Mucosa of descending colon (tissue), 3 donors: ENCODE measurements at regions not wholly inside any gene's neighbourhood (a gene's known extent, or its start where the extent isn't known, plus 50 kb on each side); places are given as distances from the start of the nearest gene placed in this dataset.

Experiments used
- ATAC-seq: fragments of 200-7000 bp; cut with Tn5 transposase; one replicate; pipeline ENCODE4 v1.9.1; 2020; ENCODE audit warnings: mild to moderate bottlenecking, moderate library complexity
- DNase-seq, 3 donors: peaks; one replicate each; pipeline ENCODE4 v3.0.0-alpha.2; 2020
- H3K36me3 ChIP-seq: fragments of 200-600 bp; one replicate; pipeline ENCODE4 v1.8.0; 2021; ENCODE audit warnings: low read depth, mild to moderate bottlenecking
- H3K4me1 ChIP-seq: fragments of 200-600 bp; one replicate; pipeline ENCODE4 v1.8.0; 2021; ENCODE audit warnings: low read depth, mild to moderate bottlenecking
- H3K4me3 ChIP-seq: fragments of 200-600 bp; one replicate; pipeline ENCODE4 v1.8.0; 2021; ENCODE audit warnings: mild to moderate bottlenecking
- H3K9me3 ChIP-seq: fragments of 200-600 bp; one replicate; pipeline ENCODE4 v1.8.0; 2021; ENCODE audit warnings: mild to moderate bottlenecking
- intact Hi-C, 2 donors: fragments of 100-400 bp; cut with DNase I in 1 of 2; cut with micrococcal nuclease in 1 of 2; formaldehyde crosslinking; loops; one replicate each; pipeline versions ENCODE4 v1.11.0 to v1.11.1; 2022; cut with DNase I, micrococcal nuclease
- TF ChIP-seq, protein P1 (sequence below): fragments of 200-600 bp; IDR thresholded peaks from one replicate; pipeline ENCODE4 v1.8.0; 2022; ENCODE audit warnings: antibody characterized with exemption, mild to moderate bottlenecking
- donor health status: DM: no; HTN: no; CAD: no; lungs with moderate emphysema.
- donor health status: DM: no; HTN: no; CAD: no.
- donor health status: DM: no; HTN: yes; CAD: no.

DNA sequence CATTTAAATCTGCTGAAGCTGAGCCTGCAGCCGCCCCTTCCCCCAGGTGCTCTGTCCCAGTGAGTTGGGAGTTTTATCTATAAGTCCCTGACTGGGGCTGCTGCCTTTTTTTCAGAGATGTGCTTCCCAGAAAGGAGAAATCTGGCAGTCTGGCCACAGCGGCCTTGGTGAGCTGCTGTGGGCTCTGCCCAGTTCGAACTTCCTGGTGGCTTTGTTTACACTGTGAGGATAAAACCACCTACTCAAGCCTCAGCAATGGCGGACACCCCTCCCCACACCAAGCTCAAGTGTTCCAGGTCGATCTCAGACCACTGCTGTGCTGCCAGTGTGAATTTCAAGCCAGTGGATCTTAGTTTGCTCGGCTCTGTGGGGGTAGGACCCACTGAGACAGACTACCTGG is 97.3 kb downstream of the ACAA2 start:
- TF ChIP-seq, protein P1, sequence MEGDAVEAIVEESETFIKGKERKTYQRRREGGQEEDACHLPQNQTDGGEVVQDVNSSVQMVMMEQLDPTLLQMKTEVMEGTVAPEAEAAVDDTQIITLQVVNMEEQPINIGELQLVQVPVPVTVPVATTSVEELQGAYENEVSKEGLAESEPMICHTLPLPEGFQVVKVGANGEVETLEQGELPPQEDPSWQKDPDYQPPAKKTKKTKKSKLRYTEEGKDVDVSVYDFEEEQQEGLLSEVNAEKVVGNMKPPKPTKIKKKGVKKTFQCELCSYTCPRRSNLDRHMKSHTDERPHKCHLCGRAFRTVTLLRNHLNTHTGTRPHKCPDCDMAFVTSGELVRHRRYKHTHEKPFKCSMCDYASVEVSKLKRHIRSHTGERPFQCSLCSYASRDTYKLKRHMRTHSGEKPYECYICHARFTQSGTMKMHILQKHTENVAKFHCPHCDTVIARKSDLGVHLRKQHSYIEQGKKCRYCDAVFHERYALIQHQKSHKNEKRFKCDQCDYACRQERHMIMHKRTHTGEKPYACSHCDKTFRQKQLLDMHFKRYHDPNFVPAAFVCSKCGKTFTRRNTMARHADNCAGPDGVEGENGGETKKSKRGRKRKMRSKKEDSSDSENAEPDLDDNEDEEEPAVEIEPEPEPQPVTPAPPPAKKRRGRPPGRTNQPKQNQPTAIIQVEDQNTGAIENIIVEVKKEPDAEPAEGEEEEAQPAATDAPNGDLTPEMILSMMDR, result no peak

DNA sequence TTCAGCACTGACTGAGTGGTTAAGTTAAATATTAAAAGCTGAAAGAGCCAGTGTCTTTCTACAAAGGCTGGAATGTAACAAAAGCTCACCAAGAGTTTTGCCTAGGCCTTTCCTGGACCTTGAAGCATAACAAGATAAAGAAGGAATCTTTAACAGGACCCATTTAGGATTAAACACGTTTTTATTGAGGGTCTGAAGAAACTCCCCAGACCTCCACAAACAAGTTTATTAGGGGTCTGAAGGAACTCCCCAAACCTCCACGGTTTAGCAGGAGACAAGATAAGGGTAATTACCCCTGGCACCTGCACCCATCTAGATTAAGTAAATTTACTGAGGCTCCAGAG is 104.0 kb downstream of the ACAA2 start:
- ATAC-seq (no peak), DNase-seq (no peak)
- no peaks in the 10 kb centered on the region for H3K36me3 ChIP-seq
- H3K4me1 ChIP-seq, result no peaks in the 10 kb centered on the region
- no peaks in the 10 kb centered on the region for H3K9me3 ChIP-seq
- TF ChIP-seq, protein P1, result no peak
- intact Hi-C loops, result no loop called here
- no peak overlapping the region for H3K4me3 ChIP-seq

More for the DNA sequence above, 97.3 kb downstream of the ACAA2 start:
- H3K4me3 ChIP-seq, result no peak overlapping the region
- no peak for DNase-seq
- no peaks in the 10 kb centered on the region for H3K36me3 ChIP-seq
- no peaks in the 10 kb centered on the region for H3K9me3 ChIP-seq
- intact Hi-C loops, result no loop called here
- H3K4me1 ChIP-seq, result peaks cover 5% of the 10 kb centered on the region
- ATAC-seq, result peak; percentile 25

DNA sequence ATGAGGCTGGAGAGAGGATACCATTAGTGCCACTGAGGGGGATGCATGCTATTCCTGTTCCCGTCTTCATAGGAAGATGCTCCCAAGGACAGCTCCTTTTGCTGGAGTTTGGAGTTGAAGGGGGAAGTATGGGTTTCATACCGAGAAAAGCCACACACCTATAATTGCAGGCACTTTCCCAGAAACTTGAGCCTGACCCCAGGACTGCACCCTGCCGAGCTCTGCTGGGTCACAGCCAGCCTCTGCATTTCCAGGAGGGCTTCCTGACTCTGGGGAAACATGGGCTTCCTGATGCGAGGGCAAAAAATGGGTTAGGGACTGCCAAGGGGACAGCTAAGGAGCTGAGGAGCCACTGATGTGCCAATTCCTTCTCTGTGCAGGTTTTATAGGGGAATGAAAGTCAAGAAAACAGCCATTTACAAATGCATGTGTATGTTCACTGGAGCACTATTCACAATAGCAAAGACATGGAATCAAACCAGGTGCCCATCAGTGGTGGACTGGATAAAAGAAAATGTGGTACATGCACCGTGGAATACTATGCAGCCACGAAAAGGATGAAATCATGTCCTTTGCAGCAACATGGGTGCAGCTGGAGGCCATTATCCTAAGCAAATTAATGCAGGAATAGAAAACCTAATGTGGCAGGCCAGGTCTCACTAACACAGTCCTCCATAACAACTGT is 104.5 kb downstream of the ACAA2 start:
- peak; percentile 76 for ATAC-seq

DNA sequence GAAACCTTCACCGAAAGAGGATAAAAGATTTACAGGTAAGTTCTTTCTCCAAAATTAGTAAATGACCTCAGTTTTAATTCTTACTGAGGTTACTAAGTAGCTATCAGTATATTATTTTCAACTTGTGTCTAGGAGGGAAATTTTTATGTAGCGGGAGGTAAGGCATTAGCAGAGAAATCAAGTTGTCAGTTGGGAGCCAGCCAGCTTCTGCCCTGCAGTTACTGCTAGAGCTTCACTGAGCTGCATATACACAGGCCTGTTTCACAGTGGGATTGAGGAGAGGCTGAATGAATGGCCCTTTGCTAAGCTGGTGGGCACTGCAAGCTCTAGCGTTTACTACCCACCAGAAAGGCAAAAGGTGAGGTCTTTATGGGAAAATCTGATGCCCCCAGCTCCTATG is 105.7 kb downstream of the ACAA2 start:
- Histone ChIP-seq H3K4me1 (no peaks in the 10 kb centered on the region), H3K9me3 (no peaks in the 10 kb centered on the region), H3K36me3 (no peaks in the 10 kb centered on the region), H3K4me3 (no peak overlapping the region)
- no peak for DNase-seq
- TF ChIP-seq, protein P1, result no peak
- ATAC-seq, result no peak
- intact Hi-C loops, result no loop called here

More for the DNA sequence above, 104.5 kb downstream of the ACAA2 start:
- no peaks in the 10 kb centered on the region for H3K9me3 ChIP-seq
- no peaks in the 10 kb centered on the region for H3K4me1 ChIP-seq
- DNase-seq, result no peak
- H3K36me3 ChIP-seq, result no peaks in the 10 kb centered on the region
- no peak overlapping the region for H3K4me3 ChIP-seq
- intact Hi-C loops, result no loop called here
- TF ChIP-seq, protein P1, result no peak

DNA sequence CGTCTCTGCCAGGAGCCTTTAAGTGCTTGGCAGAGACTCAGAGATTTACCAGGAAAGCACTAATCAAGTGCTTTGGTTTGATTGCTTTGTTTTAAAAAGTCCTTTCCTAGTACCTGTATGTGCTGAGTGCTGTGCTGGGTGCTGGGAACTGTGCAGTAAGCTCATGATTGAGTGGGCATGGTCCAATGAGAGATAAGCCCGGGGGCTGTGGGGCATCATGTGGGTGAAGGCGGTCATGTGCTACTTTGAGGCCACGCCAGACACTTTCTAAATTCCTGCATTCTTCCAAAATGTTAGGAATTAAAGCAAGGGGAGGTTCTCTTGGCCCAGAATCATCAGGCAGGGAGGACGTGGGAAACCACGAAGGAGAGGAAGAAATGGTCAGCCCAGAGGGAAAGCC is 109.0 kb downstream of the ACAA2 start:
- DNase-seq (no peak), ATAC-seq (no peak)
- intact Hi-C loops, result no loop called here

More for the DNA sequence above, 109.0 kb downstream of the ACAA2 start:
- no peaks in the 10 kb centered on the region for H3K4me1 ChIP-seq
- H3K9me3 ChIP-seq, result no peaks in the 10 kb centered on the region
- H3K4me3 ChIP-seq, result no peak overlapping the region
- TF ChIP-seq, protein P1, result no peak
- H3K36me3 ChIP-seq, result no peaks in the 10 kb centered on the region
